Muscle of back (tissue), 3 donors: ENCODE measurements at regions not wholly inside any gene's neighbourhood (a gene's known extent, or its start where the extent isn't known, plus 50 kb on each side); places are given as distances from the start of the nearest gene placed in this dataset.
A peak's percentile ranks its signal among the peaks of the same experiment; 100 is the strongest.

Experiments used
- DNase-seq, 3 donors: peaks; one replicate each; pipeline versions ENCODE4 v3.0.0 to v3.0.0-alpha.2; 2013

DNA sequence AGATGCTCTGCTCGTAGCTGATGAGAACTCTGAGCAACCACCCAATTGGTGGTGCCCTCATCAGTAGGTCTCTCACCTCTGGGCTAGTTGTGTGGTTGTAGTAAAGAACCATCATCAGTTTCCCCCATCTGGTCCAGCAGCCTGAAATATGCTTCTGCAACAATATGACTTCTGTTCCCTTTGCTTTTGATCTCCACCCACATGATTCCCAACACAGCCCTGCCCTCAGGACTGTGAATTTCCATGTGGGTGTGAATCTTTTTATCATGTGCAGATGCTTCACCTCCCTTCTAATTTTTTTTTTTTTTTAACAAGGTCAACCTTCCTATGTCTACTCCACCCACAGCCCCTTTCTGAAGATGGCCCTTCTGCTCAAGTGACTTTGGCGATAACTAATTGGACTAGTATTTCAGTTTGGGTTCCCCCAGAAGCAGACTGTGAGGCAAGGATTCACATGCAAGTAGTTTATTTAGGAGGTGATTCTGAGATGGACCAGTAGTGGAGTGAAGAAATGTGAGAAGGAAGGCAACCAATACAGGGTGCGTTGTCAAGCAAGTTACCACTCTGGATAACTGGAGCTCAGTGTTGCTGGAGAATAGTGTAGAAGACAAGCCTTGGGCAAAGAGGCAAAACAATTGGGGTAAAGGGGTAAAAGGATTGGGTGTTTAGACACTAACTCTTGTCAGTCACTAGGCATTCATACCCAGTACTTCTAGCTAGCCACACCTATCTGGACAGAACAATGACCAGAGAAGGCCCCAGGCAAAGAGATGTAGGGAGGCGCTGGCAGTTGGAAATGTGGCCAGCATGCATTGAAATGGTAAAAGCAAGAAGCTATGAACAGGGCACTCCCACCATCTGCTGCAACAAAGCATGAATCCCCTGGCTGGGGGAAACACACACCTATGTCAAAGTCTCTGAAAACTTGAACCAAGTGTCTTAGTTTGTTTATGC lies 466.2 kb downstream of the BCOR start:
- DNase-seq, result no peak

DNA sequence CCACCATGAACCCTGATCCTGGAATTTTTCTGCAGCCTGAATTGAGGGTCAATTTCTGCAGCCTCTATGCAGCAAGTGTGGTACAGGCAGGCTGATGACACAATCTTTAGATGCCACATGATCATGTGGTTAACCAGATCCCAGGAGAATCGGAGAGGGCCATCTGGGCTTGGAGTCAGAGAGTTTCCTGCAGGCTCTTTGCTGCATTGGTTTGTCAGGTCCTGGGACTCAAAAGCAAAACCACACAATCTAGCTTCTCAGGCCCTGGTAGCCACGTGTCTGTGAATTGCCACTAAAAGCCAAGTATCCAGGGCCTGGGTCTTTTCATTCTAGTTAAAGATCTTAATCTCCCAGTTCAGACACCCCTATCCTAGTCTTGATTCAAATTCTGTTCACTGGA lies 464.5 kb downstream of the BCOR start:
- DNase-seq, result no peak

DNA sequence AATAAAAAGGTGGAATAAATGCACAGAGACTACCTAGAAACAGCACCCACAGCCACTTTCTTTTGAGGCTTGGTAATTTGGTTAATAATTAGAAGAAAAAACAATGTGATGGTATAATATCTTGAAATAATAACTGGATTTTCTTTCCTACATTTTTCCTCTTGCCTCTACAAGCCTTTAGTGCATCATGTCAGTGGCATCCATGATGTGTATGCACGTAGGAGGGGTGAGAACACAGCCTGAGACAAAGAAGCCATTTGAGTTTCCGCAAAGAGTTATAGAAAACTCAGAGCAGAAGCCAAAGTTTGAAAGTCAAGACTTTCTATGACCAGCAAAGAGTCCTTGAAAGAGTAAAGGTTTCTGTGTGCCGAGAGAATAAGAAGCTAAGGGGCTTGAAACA lies 461.3 kb downstream of the BCOR start:
- DNase-seq, result no peak

DNA sequence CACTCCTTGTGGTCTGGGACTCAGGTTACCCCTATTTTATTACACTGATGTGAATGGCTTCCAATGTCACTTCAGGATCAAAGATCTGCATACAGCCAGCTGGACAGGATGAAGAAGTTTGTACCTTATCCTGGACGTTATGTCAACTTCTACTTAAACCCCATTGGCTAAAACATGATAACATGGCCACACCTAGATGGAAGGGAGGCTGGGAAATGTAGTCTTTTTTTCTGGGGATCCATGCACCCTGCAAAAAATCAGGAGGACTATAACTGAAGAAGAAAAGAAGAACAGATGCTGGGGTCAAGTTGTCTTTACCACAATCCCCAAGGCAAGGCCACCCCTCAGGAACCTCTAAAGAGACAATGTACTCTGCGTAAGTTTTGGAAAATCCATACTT lies 459.2 kb downstream of the BCOR start:
- no peak for DNase-seq

DNA sequence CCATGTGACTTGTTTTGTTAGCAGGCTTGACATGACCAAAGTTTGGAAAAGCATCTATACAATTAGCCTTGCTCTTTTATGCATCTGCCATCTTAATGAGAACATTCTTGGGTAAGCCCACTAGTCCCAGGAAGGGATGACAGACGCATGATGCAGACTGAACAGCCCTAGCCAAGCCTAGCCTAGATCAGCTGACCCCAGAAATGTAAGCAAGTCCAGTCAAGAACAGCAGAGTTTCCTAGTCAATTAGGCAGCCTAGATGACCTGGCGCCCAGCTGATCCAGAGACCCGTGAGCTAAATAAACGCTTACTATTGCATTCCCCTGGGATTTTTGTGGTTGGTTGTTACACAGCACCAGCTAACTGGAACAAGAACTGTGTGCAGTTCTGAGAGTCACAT lies 457.9 kb downstream of the BCOR start:
- no peak for DNase-seq

DNA sequence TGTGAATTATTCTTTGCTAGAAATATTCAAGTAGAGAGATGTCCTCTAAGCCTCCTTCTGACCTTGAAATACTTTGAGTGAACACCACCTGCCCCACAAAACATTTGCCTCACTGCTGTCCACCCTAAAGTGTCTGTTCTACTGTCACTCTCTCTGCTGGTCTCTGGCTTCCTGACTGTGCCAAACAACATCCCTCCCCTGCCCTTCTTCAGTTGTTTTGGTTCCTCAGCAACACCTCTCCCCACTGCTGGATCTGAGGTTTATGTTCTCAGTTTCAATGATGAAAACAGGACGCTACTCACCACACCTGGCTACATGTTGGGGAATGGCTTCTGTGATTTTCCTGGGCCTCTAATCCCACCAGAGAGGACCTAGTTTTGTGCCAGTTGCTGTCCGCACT lies 456.9 kb downstream of the BCOR start:
- DNase-seq, result no peak

DNA sequence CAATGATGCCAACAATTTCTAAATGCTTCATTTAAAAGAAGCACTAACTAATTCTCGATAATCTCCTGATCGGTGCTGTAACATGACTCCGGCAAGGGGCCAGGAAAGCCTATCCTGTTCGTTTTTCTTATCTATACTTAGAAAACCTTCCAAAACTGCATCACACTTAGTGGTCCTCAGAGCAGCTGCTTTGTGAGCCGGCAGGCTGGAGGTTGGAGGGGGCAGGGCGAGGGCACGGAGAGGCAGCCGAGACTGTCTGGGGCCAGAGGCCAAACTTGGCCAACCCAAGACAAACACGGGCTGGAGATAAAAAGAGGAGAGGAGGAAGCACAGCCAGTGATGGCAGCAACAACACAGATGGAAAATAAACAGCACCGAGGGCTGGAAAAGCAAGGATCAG lies 455.7 kb downstream of the BCOR start:
- DNase-seq, result no peak

DNA sequence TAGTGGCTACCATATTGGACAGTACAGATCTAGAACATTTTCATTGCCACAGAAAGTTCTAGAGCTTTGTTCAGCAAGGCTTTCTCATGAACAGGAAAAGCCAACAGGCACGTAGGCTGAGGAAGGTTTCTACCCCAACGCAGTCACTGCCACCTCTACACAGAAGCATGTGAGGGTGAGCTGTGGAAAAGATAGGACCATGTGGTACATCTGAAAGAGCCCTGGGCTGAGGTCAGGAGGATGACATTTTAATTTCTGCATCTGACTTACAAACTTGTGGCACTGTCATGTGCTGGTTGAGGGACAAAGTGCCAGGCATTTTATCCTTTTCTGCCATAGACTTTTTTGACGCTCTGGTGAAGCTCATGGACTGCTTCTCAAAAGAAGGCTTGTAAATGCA lies 454.2 kb downstream of the BCOR start:
- no peak for DNase-seq

DNA sequence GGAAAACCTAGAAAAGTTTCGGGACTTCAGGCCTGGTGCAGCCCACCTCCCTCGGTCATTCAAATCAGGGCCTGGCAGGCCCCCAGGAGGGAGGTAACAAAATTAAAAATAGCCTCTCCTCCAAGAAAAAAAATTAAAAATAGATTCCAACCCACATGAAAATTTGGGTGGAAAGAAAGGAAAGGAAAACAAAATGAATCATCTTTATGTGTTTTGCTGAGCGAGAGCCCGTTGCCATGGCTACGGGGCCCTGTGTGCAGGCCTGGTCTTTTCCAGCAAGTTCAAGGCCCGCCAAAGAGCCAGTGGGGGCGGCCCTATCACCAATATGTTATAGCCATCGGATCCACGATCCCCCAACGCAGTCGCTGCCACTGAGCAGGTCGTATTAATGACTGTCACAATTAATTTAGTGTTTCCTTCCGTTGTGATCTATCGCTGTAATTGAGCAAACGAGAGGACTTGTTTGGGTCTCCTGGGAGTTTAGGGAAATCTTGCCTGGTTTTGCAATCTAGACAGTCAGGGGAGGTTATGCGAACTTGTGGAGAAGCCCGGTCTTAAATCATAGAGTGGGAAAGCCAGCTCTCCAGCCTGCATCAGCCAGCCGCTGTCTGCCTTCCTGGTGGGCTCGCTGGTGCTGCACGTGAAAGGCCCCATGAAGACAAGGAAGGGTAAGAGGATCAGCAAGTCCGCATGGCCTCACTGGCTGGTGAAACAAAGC lies 452.4 kb downstream of the BCOR start:
- DNase-seq, result peak; percentile 72 to 94 (median 88)

DNA sequence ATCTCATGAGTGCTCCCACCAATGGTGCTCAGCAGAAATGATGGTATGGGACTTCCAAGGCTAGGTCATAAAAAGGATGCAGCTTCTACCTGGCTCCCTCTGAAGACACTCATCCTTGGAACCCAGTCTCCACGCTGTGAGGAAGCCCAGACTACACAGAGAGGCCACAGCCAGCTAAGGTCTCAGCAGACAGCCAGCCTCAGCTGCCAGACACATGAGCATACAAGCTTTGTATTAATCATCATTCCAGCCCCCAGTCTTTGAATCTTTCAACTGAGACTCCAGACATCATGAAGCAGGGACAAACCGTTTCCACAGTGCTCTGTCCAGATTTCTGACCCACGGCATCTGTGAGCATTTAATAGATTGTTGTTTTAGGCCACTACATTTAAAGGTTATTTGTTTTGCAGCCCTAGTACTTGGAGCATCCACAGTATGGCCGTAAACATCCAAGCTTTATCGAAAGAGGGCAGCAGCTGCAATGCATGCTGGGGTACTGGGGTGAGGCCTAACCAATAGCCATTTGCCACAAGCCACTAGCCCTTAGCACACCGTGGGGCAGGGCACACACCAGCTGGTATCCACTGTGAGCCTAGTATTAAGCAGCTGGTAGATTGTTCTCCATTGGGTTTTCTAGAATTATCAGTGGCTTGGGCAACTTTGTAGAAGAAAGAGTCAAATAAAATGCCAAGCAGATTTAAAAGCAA lies 449.1 kb downstream of the BCOR start:
- no peak for DNase-seq

DNA sequence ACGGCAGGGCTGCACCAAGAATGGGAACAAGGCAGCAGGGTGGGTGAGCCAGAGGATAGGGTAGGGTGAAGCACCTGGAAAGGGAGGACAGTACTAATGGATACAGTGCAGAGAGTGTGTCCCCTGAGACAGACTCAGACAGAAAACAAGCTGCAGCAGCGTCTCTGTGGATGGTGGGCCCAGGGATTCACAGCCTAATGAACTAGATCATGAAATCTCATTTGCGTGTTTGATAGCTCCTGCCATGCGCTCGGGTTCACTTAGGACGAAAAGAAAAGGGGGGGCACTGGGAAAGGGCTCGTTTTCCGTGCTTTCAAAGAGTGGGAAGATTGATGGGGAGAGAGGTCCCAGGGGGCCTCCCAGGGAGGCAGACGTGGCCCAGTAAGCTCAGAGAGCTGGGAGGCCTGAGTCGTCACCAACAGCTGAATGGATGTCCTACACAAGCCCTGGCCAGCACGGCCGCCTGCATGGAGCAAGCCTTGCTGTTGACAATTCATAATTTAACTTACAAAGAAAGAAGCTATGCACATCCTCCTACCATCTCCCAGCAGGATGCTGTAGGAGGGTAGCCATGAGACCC lies 446.9 kb downstream of the BCOR start:
- DNase-seq, result no peak

DNA sequence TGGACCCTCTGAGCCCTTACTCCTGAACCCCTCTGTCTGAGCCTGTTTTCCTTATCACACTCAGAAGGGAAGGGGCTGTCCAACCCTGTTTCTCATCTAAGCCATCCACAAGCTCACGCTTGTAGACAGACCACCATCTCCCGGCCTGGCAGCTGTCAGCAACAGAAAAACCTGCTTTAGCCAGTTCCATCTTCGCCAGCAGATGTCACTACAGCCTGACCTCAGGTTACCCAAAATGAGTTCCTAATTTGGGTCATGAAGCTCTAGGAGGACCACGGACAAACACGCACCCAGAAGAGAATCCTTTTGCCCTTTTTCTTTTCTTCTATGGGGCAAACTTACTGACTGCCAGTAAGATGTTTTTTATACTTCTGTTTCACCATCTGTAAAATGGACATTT lies 445.4 kb downstream of the BCOR start:
- DNase-seq, result no peak

DNA sequence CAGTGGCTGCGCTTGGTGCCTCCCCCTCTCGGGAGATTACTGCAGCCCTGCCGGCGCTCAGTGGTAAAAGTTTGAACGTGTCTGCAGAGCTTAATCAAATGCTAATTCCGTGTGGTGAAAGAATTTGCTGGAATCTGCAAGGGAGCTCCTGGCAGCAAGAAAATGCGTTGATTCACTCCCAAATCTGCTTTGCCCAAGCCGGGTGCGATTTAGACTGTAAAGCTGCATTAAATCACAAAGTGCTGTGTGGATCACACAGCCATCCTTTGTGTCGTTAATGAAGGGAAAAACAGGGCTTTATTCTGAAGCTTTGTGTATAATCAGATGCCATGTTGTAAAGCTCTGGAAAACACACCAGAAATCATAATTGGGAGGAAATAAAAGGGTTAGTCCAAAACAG lies 444.1 kb downstream of the BCOR start:
- DNase-seq, result no peak

DNA sequence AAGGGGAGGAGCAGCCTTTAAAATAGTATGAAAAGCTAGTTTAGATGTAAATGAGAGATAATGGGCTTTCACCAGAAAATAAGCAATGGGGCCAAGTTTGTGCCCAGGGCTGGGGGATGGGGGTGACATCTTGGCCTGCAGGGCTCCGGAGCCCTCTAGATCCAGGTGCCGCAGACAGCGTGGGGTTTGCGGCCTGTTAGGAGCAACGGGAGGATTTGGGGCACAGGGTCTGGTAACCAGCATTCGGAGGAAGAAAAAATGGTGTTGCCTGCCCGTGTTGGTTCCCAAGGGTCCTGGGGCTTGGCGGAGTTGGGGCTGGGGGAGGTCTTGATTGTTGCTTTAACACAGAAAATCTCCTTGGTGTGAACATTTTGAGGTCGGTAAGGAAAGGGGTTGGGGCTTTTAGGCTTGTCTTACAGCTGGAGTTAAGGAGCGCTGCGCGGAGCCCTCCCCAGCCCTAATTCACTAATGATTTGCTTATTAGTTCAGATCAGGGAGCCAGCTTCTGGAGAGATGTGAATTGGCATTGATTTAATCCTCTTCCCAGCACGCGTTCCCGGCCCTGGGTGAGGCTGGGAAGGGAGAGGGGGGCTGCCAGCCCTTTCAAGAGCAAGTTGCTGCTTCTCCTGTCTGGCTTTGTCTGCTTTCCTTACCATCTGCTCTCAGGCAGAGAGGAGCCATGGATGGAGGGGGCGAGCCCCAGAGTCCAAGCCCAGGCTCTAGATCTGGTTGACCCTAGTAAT lies 443.4 kb downstream of the BCOR start:
- no peak for DNase-seq

DNA sequence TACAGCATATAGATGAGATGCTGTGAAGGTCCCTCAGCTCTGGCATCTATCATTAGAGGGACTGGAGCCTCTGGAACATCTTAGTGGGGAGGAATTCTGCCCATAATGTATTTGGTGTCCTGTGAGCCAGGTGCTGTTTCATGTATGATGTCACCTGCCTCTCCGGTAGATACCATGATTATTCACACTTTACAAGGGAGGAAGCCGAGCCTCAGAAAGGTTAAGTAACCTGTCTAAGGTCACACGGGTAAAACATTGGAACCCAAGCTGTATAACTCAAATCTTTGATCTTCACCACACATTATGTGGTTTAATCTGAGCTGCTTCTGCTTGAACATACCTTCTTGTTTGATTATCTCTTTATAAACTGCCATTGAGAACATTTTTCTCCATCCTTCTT lies 442.8 kb downstream of the BCOR start:
- DNase-seq, result no peak

DNA sequence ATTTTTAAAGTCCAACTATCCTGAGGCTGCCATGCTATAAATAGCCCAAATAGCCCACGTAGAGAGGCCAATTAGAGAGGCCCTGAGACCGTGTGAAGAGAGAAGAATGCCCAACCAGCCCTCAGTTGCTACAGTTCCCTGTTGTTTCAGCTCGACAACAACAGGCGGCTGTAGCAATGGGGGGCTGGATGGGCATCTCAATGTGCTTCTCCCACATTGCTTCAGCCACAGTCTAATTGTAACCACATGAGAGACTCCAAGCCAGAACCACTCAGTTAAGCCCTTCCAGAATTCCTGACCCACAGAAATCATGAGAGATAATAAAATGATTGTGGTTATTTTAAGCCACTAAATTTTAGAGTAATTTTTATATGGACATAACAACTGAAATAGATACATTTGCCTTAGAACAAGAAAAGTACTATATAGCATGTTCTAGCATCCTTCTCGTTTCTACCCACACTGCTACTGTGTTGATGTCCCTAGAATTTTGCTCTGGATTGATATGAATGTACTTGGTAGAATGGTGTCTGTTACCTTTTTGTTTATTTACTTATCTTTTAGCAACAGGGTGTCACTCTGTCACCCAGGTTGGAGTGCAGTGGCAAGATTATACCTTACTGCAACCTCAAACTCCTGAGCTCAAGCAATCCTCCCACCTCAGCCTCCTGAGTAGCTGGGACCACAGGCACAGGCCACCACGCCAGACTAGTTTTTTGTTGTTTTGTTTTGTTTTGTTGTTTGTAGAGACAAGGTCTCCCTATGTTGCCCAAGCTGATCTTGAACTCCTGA lies 436.4 kb downstream of the BCOR start:
- DNase-seq, result no peak

DNA sequence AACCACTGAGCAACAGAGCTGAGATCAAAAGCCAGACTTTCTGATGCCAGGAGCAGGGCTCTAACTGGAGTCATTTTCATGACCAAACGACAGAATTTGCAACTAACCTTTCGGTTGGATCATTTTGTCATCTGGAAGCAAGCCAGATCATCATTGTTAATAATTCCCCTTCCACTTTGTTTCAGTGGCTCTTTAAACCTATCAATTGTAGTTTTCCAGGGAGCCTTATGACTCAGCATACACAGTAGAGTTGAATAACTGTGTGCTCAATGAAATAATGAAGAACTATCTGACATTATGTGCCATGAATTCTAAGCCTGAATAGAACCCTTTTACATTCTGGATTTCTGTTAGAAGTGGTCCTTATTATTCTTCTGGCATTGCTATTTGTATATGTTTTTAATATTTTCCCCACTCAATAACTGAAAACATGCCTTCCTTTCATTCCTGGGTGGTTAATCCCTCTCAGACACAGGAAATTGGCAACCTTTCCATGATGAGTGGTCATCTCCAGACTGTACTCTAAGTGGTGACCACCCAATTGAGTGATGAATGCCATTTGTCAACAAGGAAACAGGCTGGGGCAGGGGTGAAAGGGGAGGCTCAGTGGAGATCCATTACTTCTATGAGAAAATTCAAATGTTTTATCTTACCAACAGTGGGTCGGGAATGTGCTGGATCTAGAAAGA lies 431.8 kb downstream of the BCOR start:
- DNase-seq, result no peak

DNA sequence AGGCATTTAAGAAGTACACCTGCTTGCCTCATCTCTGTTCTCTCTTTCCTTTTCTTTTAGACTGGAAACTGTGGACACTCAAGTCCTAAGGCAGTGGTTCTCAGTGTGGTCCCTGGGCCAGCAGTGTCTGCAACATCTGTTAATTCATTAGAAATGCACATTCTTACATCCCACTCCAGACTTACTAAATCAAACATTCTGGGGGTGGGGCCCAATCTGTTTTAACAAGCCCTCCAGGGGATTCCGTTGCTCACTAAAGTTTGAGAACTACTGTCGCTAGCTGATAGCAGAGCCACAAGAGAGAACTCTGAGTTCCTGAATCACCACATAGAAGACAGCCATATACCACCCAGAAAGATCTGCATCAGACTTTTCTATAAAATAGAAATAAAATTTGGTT lies 430.6 kb downstream of the BCOR start:
- no peak for DNase-seq

DNA sequence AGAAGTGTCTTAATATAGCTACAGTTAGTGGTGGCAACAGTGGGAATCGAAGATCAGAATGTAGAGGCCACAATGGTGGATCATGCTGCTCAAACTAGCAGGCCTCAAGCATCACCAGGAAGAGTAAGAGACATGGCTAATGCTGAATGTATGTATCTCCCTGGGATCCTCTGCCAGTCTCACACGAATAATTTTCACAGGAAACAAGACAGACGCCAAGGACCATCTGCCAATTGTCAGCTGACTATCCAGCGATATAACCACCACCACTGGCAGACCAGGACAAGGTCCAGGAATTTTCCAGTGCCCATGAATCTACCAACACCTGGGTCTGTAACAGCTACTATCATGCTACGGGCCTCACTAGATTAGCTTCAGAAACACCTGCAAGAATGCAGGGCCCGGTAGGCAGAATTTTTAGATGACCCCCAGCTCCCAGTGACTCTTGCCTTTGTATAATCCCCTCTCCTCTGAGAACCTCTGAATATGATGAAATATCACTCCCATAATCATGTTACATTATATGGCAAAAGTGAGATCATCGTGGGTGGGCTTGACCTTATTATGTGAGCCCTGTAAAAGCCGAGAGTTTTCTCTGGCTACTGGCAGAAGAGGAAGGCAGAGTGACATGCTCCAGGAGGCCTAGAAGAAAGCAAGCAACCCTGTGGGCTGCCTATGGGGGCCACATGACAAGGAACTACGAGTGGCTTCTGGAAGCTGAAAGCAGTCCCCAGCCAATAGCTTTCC lies 429.8 kb downstream of the BCOR start:
- no peak for DNase-seq
